Lower lobe of right lung (tissue), 2 donors: ENCODE measurements at regions not wholly inside any gene's neighbourhood (a gene's known extent, or its start where the extent isn't known, plus 50 kb on each side); places are given as distances from the start of the nearest gene placed in this dataset.

Experiments used
- ATAC-seq, 2 donors: fragments of 200-7000 bp; cut with Tn5 transposase; one replicate each; pipeline ENCODE4 v1.9.1; 2020 to 2022; ENCODE audit warnings: mild to moderate bottlenecking in 2 of 2, moderate library complexity in 2 of 2
- DNase-seq: peaks from one replicate; pipeline ENCODE4 v3.0.0-alpha.2; 2020
- H3K27ac ChIP-seq: fragments of 200-600 bp; one replicate; pipeline ENCODE4 v1.8.0; 2022
- H3K27me3 ChIP-seq: fragments of 200-600 bp; one replicate; pipeline ENCODE4 v1.8.0; 2022; ENCODE audit warnings: low read depth
- H3K36me3 ChIP-seq: fragments of 200-600 bp; one replicate; pipeline ENCODE4 v1.8.0; 2022; ENCODE audit warnings: mild to moderate bottlenecking
- H3K4me1 ChIP-seq: fragments of 200-600 bp; one replicate; pipeline ENCODE4 v1.8.0; 2022
- H3K4me3 ChIP-seq: fragments of 200-600 bp; one replicate; pipeline ENCODE4 v1.8.0; 2022; ENCODE audit warnings: mild to moderate bottlenecking
- H3K9me3 ChIP-seq: fragments of 200-600 bp; one replicate; pipeline ENCODE4 v1.8.0; 2022
- intact Hi-C: fragments of 100-400 bp; cut with DNase I; formaldehyde crosslinking; loops from one replicate; pipeline ENCODE4 v1.11.0; 2022
- TF ChIP-seq, protein P1 (sequence below): fragments of 200-600 bp; IDR thresholded peaks from one replicate; pipeline ENCODE4 v1.8.0; 2022; ENCODE audit warnings: antibody characterized with exemption, mild to moderate bottlenecking
- donor health status: DM: no; HTN: yes; CAD: no; lungs with severe emphysema.

GRCh38 chr2:191582355-191582754, 95.6 kb upstream of the NABP1 start:
- Histone ChIP-seq H3K4me1 (no peaks in the 10 kb centered on the region), H3K27ac (no peak overlapping the region), H3K4me3 (no peak overlapping the region), H3K36me3 (no peaks in the 10 kb centered on the region), H3K27me3 (no peaks in the 10 kb centered on the region), H3K9me3 (no peaks in the 10 kb centered on the region)
- DNase-seq = no peak
- intact Hi-C loops = no loop called here
- ATAC-seq = peak in 1 of 2 donors; percentile 32
- TF ChIP-seq, protein P1, sequence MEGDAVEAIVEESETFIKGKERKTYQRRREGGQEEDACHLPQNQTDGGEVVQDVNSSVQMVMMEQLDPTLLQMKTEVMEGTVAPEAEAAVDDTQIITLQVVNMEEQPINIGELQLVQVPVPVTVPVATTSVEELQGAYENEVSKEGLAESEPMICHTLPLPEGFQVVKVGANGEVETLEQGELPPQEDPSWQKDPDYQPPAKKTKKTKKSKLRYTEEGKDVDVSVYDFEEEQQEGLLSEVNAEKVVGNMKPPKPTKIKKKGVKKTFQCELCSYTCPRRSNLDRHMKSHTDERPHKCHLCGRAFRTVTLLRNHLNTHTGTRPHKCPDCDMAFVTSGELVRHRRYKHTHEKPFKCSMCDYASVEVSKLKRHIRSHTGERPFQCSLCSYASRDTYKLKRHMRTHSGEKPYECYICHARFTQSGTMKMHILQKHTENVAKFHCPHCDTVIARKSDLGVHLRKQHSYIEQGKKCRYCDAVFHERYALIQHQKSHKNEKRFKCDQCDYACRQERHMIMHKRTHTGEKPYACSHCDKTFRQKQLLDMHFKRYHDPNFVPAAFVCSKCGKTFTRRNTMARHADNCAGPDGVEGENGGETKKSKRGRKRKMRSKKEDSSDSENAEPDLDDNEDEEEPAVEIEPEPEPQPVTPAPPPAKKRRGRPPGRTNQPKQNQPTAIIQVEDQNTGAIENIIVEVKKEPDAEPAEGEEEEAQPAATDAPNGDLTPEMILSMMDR = no peak

GRCh38 chr2:191591025-191591424, 86.9 kb upstream of the NABP1 start:
- Histone ChIP-seq H3K36me3 (no peaks in the 10 kb centered on the region), H3K4me3 (no peak overlapping the region), H3K9me3 (no peaks in the 10 kb centered on the region), H3K27ac (no peak overlapping the region), H3K4me1 (no peaks in the 10 kb centered on the region), H3K27me3 (no peaks in the 10 kb centered on the region)
- intact Hi-C loops = no loop called here
- ATAC-seq (no peak), DNase-seq (no peak)
- TF ChIP-seq, protein P1 = no peak

- H3K27me3 ChIP-seq = no peaks in the 10 kb centered on the region
- ATAC-seq (no peak), DNase-seq (no peak)
- TF ChIP-seq, protein P1 = no peak
- intact Hi-C loops = no loop called here
- H3K36me3 ChIP-seq = no peaks in the 10 kb centered on the region
- H3K4me3 ChIP-seq = no peak overlapping the region
- H3K9me3 ChIP-seq = no peaks in the 10 kb centered on the region
- no peaks in the 10 kb centered on the region for H3K4me1 ChIP-seq
- no peak overlapping the region for H3K27ac ChIP-seq
These were observed 84.1 kb upstream of the NABP1 start for GRCh38 chr2:191593622-191594385.

DNA sequence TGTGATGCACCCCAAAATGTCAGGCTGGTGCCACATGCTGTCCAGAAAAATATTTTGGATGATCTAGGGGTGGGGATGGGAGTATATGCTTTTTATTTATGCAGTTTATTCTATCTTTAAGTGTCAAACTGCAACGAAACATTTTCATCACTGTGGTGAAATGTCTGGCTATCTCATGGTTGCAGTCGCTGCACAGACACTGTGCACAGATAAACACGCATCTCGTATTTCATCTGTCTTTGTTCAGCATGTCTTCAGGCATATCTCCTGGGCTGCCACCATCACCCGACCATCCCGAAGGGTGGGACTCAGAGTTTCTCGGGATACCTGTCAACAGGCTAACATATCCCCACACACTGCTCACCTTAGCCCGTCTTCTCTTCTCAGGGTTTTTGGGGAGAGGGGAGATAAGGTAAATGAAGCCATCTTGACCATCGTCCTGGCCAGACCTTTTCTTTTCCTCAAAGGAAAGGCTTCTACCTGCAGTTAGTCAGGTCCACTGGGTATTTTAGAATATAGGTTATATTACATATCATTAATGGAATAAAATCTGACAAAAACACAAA, 80.7 kb upstream of the NABP1 start:
- no peak for ATAC-seq
- no peak overlapping the region for H3K4me3 ChIP-seq
- H3K27me3 ChIP-seq = no peaks in the 10 kb centered on the region
- DNase-seq = no peak
- no peak overlapping the region for H3K27ac ChIP-seq
- no peaks in the 10 kb centered on the region for H3K4me1 ChIP-seq
- H3K36me3 ChIP-seq = no peaks in the 10 kb centered on the region
- intact Hi-C loops = no loop called here
- TF ChIP-seq, protein P1 = no peak
- no peaks in the 10 kb centered on the region for H3K9me3 ChIP-seq

- H3K4me1 ChIP-seq = no peaks in the 10 kb centered on the region
- H3K27me3 ChIP-seq = no peaks in the 10 kb centered on the region
- no peaks in the 10 kb centered on the region for H3K9me3 ChIP-seq
- TF ChIP-seq, protein P1 = no peak
- no peak overlapping the region for H3K4me3 ChIP-seq
- no peak for DNase-seq
- H3K36me3 ChIP-seq = no peaks in the 10 kb centered on the region
- intact Hi-C loops = no loop called here
- H3K27ac ChIP-seq = no peak overlapping the region
- ATAC-seq = no peak
These were observed 79.6 kb upstream of the NABP1 start for GRCh38 chr2:191598296-191598695.
